H9 (cell line): ENCODE measurements at regions not wholly inside any gene's neighbourhood (a gene's known extent, or its start where the extent isn't known, plus 50 kb on each side); places are given as distances from the start of the nearest gene placed in this dataset.

Experiments used
- DNase-seq: peaks from one replicate; pipeline ENCODE4 v3.0.0-alpha.2; 2017
- H2AFZ ChIP-seq: one replicate; pipeline ENCODE4 v1.6.1; 2013; ENCODE audit warnings: mild to moderate bottlenecking, low read length, control low read depth, moderate library complexity
- H2AK5ac ChIP-seq: 2 replicates; pipeline ENCODE4 v1.6.1; 2013; ENCODE audit warnings: low read length, control low read depth, mixed read lengths; ENCODE audit not compliant: insufficient read length
- H2BK120ac ChIP-seq: one replicate; pipeline ENCODE4 v1.6.1; 2013; ENCODE audit warnings: low read depth, mild to moderate bottlenecking, low read length, control low read depth, inconsistent platforms; ENCODE audit not compliant: poor library complexity, severe bottlenecking
- H2BK12ac ChIP-seq: 2 replicates; pipeline ENCODE4 v1.6.1; 2013; ENCODE audit warnings: low read length, control low read depth, mixed read lengths, low read depth; ENCODE audit not compliant: insufficient read length
- H2BK15ac ChIP-seq: 2 replicates; pipeline ENCODE4 v1.6.1; 2013; ENCODE audit warnings: low read depth, low read length, control low read depth
- H2BK20ac ChIP-seq: one replicate; pipeline ENCODE4 v1.6.1; 2013; ENCODE audit warnings: low read depth, mild to moderate bottlenecking, low read length, control low read depth, inconsistent platforms; ENCODE audit not compliant: poor library complexity, severe bottlenecking
- H2BK5ac ChIP-seq: 2 replicates; pipeline ENCODE4 v1.6.1; 2013; ENCODE audit warnings: low read length, control low read depth, mixed read lengths; ENCODE audit not compliant: insufficient read length
- H3K14ac ChIP-seq: 2 replicates; pipeline ENCODE4 v1.6.1; 2013; ENCODE audit warnings: low read length, control low read depth; ENCODE audit not compliant: insufficient read depth
- H3K18ac ChIP-seq: 2 replicates; pipeline ENCODE4 v1.6.1; 2013; ENCODE audit warnings: low read depth, mild to moderate bottlenecking, mixed read lengths, low read length, control low read depth; ENCODE audit not compliant: insufficient read length
- H3K23ac ChIP-seq: 2 replicates; pipeline ENCODE4 v1.6.1; 2013; ENCODE audit warnings: low read length, control low read depth, mixed read lengths, low read depth; ENCODE audit not compliant: insufficient read length
- H3K23me2 ChIP-seq: 2 replicates; pipeline ENCODE4 v1.6.1; 2013; ENCODE audit warnings: low read depth, mild to moderate bottlenecking, mixed read lengths, low read length, control low read depth; ENCODE audit not compliant: insufficient read length, poor library complexity, severe bottlenecking
- H3K27ac ChIP-seq: 2 replicates; pipeline ENCODE4 v1.5.1; 2013; ENCODE audit warnings: low read length, control low read depth, mixed read lengths, low read depth; ENCODE audit not compliant: insufficient read length
- H3K27me3 ChIP-seq: 2 replicates; pipeline ENCODE4 v1.6.1; 2013; ENCODE audit warnings: low read length, control low read depth, inconsistent platforms; ENCODE audit not compliant: insufficient read depth
- H3K4ac ChIP-seq: 2 replicates; pipeline ENCODE4 v1.6.1; 2013; ENCODE audit warnings: low read depth, mild to moderate bottlenecking, control low read depth, inconsistent platforms, low read length, moderate library complexity
- H3K4me1 ChIP-seq: 2 replicates; pipeline ENCODE4 v1.6.1; 2013; ENCODE audit warnings: low read length, control low read depth, inconsistent platforms; ENCODE audit not compliant: insufficient read depth
- H3K4me2 ChIP-seq: 2 replicates; pipeline ENCODE4 v1.6.1; 2013; ENCODE audit warnings: low read length, control low read depth, mixed read lengths; ENCODE audit not compliant: insufficient read length, insufficient read depth
- H3K56ac ChIP-seq: 2 replicates; pipeline ENCODE4 v1.6.1; 2013; ENCODE audit warnings: low read depth, mild to moderate bottlenecking, mixed read lengths, low read length, control low read depth; ENCODE audit not compliant: insufficient read length
- H3K79me1 ChIP-seq: 2 replicates; pipeline ENCODE4 v1.6.1; 2013; ENCODE audit warnings: low read depth, mild to moderate bottlenecking, moderate library complexity, low read length, control low read depth, inconsistent platforms; ENCODE audit not compliant: insufficient read depth, poor library complexity, severe bottlenecking
- H3K79me2 ChIP-seq: 2 replicates; pipeline ENCODE4 v1.6.1; 2013; ENCODE audit warnings: low read length, control low read depth, inconsistent platforms; ENCODE audit not compliant: insufficient read depth
- H3K9ac ChIP-seq: 2 replicates; pipeline ENCODE4 v1.6.1; 2013; ENCODE audit warnings: low read length, control low read depth, mixed read lengths; ENCODE audit not compliant: insufficient read length; ENCODE audit errors: extremely low read depth
- H3K9me3 ChIP-seq: one replicate; pipeline ENCODE4 v1.6.1; 2013; ENCODE audit warnings: low read depth, low read length, inconsistent platforms; ENCODE audit not compliant: control insufficient read depth
- H3T11ph ChIP-seq: one replicate; pipeline ENCODE4 v1.6.1; 2013; ENCODE audit warnings: mild to moderate bottlenecking, low read length, control low read depth, inconsistent platforms
- H4K20me1 ChIP-seq: one replicate; pipeline ENCODE4 v1.6.1; 2013; ENCODE audit not compliant: control insufficient read depth, insufficient read length, insufficient read depth
- H4K5ac ChIP-seq: 2 replicates; pipeline ENCODE4 v1.6.1; 2013; ENCODE audit warnings: low read depth, mild to moderate bottlenecking, mixed read lengths, low read length, control low read depth; ENCODE audit not compliant: insufficient read length
- H4K8ac ChIP-seq: replicated peaks from 2 replicates; pipeline ENCODE4 v1.6.1; 2013; ENCODE audit warnings: low read length, control low read depth, mixed read lengths, low read depth; ENCODE audit not compliant: insufficient read length
- H4K91ac ChIP-seq: 2 replicates; pipeline ENCODE4 v1.6.1; 2013; ENCODE audit warnings: low read depth, mild to moderate bottlenecking, moderate library complexity, mixed read lengths, low read length, control low read depth; ENCODE audit not compliant: insufficient read length
- H3K27ac Mint-ChIP-seq, 3 experiments: 2 replicates in 2 of 3; 3 replicates in 1 of 3; pipeline ENCODE4 v1.8.0; 2020 to 2021; ENCODE audit warnings: mixed read lengths in 3 of 3, mild to moderate bottlenecking in 1 of 3, moderate library complexity in 1 of 3
- H3K27me3 Mint-ChIP-seq: 2 replicates; pipeline ENCODE4 v1.8.0; 2021; ENCODE audit warnings: low read depth, mild to moderate bottlenecking, moderate library complexity, mixed read lengths
- H3K36me3 Mint-ChIP-seq, 3 experiments: 2 replicates in 2 of 3; 3 replicates in 1 of 3; pipeline ENCODE4 v1.8.0; 2020 to 2021; ENCODE audit warnings: low read depth in 3 of 3, mixed read lengths in 3 of 3; ENCODE audit not compliant: insufficient read depth in 1 of 3
- H3K4me1 Mint-ChIP-seq, 2 experiments: 2 replicates each; pipeline ENCODE4 v1.8.0; 2020; ENCODE audit warnings: mixed read lengths in 2 of 2
- H3K4me3 Mint-ChIP-seq, 2 experiments: 2 replicates in 1 of 2; 3 replicates in 1 of 2; pipeline ENCODE4 v1.8.0; 2020 to 2021; ENCODE audit warnings: mild to moderate bottlenecking in 2 of 2, mixed read lengths in 2 of 2, moderate library complexity in 1 of 2
- H3K9me3 Mint-ChIP-seq, 2 experiments: 2 replicates in 1 of 2; 3 replicates in 1 of 2; pipeline ENCODE4 v1.8.0; 2020; ENCODE audit warnings: mild to moderate bottlenecking in 2 of 2, mixed read lengths in 2 of 2, moderate library complexity in 1 of 2
- CTCF ChIP-seq: fragments of 200-600 bp; sonication (generic); conservative IDR thresholded peaks from 3 replicates; pipeline ENCODE4 v1.8.0; 2021; ENCODE audit warnings: antibody characterized with exemption, mild to moderate bottlenecking
- WGBS: extraction: QIAGEN DNeasy Blood & Tissue Kit; methylation state at CpG from one replicate; pipeline ENCODE4 v1.1.7; 2013; ENCODE audit warnings: missing lambda C conversion rate, low lambda C conversion rate, mixed read lengths; ENCODE audit not compliant: insufficient read length; ENCODE audit errors: extremely low coverage; 5-methylcytosine and 5-hydroxymethylcytosine counted together

DNA sequence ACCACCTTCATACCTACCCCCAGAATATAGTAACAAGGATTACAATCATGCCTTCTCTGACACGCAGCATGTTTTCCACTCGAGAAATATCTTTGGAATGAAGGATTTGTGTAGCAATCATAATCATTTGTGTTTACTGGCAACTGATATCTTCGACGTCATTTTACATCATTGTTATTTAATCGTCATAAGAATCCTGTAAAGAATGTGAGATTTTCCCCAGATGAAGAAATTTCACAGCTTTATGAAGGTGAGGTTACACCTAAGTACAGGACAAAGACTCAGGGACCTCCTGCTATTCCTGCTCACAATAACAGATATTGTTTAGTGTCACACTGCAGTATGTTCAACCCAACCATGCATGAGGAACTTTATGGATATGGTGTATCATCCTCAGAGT is 198.2 kb upstream of the LDB2 start:
- Histone ChIP-seq H3K4ac (no peak overlapping the region), H3K4me2 (no peak overlapping the region), H2BK120ac (no peak overlapping the region), H3K18ac (no peak overlapping the region), H3K23me2 (no peaks in the 10 kb centered on the region), H3K27me3 (no peaks in the 10 kb centered on the region), H3K79me2 (no peaks in the 10 kb centered on the region), H2BK12ac (no peak overlapping the region), H3K56ac (no peak overlapping the region), H3K79me1 (no peaks in the 10 kb centered on the region), H3K9ac (no peak overlapping the region), H2BK15ac (no peak overlapping the region; the same call in 1 of the 2 replicates), H3T11ph (no peak overlapping the region), H3K4me1 (peaks cover 3% of the 10 kb centered on the region; the same call in 1 of the 2 replicates), H4K8ac (no peak overlapping the region), H4K91ac (no peak overlapping the region), H4K5ac (no peak overlapping the region), H3K14ac (no peak overlapping the region), H3K23ac (no peak overlapping the region), H3K27ac (no peak overlapping the region), H2AK5ac (no peak overlapping the region), H4K20me1 (no peaks in the 10 kb centered on the region), H3K9me3 (no peaks in the 10 kb centered on the region), H2BK5ac (no peak overlapping the region), H2AFZ (no peak overlapping the region), H2BK20ac (no peak overlapping the region)
- no peak for TF ChIP-seq CTCF
- no CpG with 5 or more reads among the region's 5 CpGs for WGBS
- Mint-ChIP-seq H3K4me3 (no peak overlapping the region), H3K27me3 (no peaks in the 10 kb centered on the region), H3K9me3 (no peaks in the 10 kb centered on the region), H3K4me1 (peaks cover 22 to 28% of the 10 kb centered on the region in 2 experiments), H3K36me3 (no peaks in the 10 kb centered on the region), H3K27ac (no peak overlapping the region)
- DNase-seq: no peak
